H9 (cell line): ENCODE measurements at regions not wholly inside any gene's neighbourhood (a gene's known extent, or its start where the extent isn't known, plus 50 kb on each side); places are given as distances from the start of the nearest gene placed in this dataset.

Experiments
- DNase-seq: peaks from one replicate; pipeline ENCODE4 v3.0.0-alpha.2; 2017
- H2AFZ ChIP-seq: one replicate; pipeline ENCODE4 v1.6.1; 2013; ENCODE audit warnings: mild to moderate bottlenecking, low read length, control low read depth, moderate library complexity
- H2AK5ac ChIP-seq: 2 replicates; pipeline ENCODE4 v1.6.1; 2013; ENCODE audit warnings: low read length, control low read depth, mixed read lengths; ENCODE audit not compliant: insufficient read length
- H2BK120ac ChIP-seq: one replicate; pipeline ENCODE4 v1.6.1; 2013; ENCODE audit warnings: low read depth, mild to moderate bottlenecking, low read length, control low read depth, inconsistent platforms; ENCODE audit not compliant: poor library complexity, severe bottlenecking
- H2BK12ac ChIP-seq: 2 replicates; pipeline ENCODE4 v1.6.1; 2013; ENCODE audit warnings: low read length, control low read depth, mixed read lengths, low read depth; ENCODE audit not compliant: insufficient read length
- H2BK15ac ChIP-seq: 2 replicates; pipeline ENCODE4 v1.6.1; 2013; ENCODE audit warnings: low read depth, low read length, control low read depth
- H2BK20ac ChIP-seq: one replicate; pipeline ENCODE4 v1.6.1; 2013; ENCODE audit warnings: low read depth, mild to moderate bottlenecking, low read length, control low read depth, inconsistent platforms; ENCODE audit not compliant: poor library complexity, severe bottlenecking
- H2BK5ac ChIP-seq: 2 replicates; pipeline ENCODE4 v1.6.1; 2013; ENCODE audit warnings: low read length, control low read depth, mixed read lengths; ENCODE audit not compliant: insufficient read length
- H3K14ac ChIP-seq: 2 replicates; pipeline ENCODE4 v1.6.1; 2013; ENCODE audit warnings: low read length, control low read depth; ENCODE audit not compliant: insufficient read depth
- H3K18ac ChIP-seq: 2 replicates; pipeline ENCODE4 v1.6.1; 2013; ENCODE audit warnings: low read depth, mild to moderate bottlenecking, mixed read lengths, low read length, control low read depth; ENCODE audit not compliant: insufficient read length
- H3K23ac ChIP-seq: 2 replicates; pipeline ENCODE4 v1.6.1; 2013; ENCODE audit warnings: low read length, control low read depth, mixed read lengths, low read depth; ENCODE audit not compliant: insufficient read length
- H3K23me2 ChIP-seq: 2 replicates; pipeline ENCODE4 v1.6.1; 2013; ENCODE audit warnings: low read depth, mild to moderate bottlenecking, mixed read lengths, low read length, control low read depth; ENCODE audit not compliant: insufficient read length, poor library complexity, severe bottlenecking
- H3K27ac ChIP-seq: 2 replicates; pipeline ENCODE4 v1.5.1; 2013; ENCODE audit warnings: low read length, control low read depth, mixed read lengths, low read depth; ENCODE audit not compliant: insufficient read length
- H3K27me3 ChIP-seq: 2 replicates; pipeline ENCODE4 v1.6.1; 2013; ENCODE audit warnings: low read length, control low read depth, inconsistent platforms; ENCODE audit not compliant: insufficient read depth
- H3K4ac ChIP-seq: 2 replicates; pipeline ENCODE4 v1.6.1; 2013; ENCODE audit warnings: low read depth, mild to moderate bottlenecking, control low read depth, inconsistent platforms, low read length, moderate library complexity
- H3K4me1 ChIP-seq: 2 replicates; pipeline ENCODE4 v1.6.1; 2013; ENCODE audit warnings: low read length, control low read depth, inconsistent platforms; ENCODE audit not compliant: insufficient read depth
- H3K4me2 ChIP-seq: 2 replicates; pipeline ENCODE4 v1.6.1; 2013; ENCODE audit warnings: low read length, control low read depth, mixed read lengths; ENCODE audit not compliant: insufficient read length, insufficient read depth
- H3K56ac ChIP-seq: 2 replicates; pipeline ENCODE4 v1.6.1; 2013; ENCODE audit warnings: low read depth, mild to moderate bottlenecking, mixed read lengths, low read length, control low read depth; ENCODE audit not compliant: insufficient read length
- H3K79me1 ChIP-seq: 2 replicates; pipeline ENCODE4 v1.6.1; 2013; ENCODE audit warnings: low read depth, mild to moderate bottlenecking, moderate library complexity, low read length, control low read depth, inconsistent platforms; ENCODE audit not compliant: insufficient read depth, poor library complexity, severe bottlenecking
- H3K79me2 ChIP-seq: 2 replicates; pipeline ENCODE4 v1.6.1; 2013; ENCODE audit warnings: low read length, control low read depth, inconsistent platforms; ENCODE audit not compliant: insufficient read depth
- H3K9ac ChIP-seq: 2 replicates; pipeline ENCODE4 v1.6.1; 2013; ENCODE audit warnings: low read length, control low read depth, mixed read lengths; ENCODE audit not compliant: insufficient read length; ENCODE audit errors: extremely low read depth
- H3K9me3 ChIP-seq: one replicate; pipeline ENCODE4 v1.6.1; 2013; ENCODE audit warnings: low read depth, low read length, inconsistent platforms; ENCODE audit not compliant: control insufficient read depth
- H3T11ph ChIP-seq: one replicate; pipeline ENCODE4 v1.6.1; 2013; ENCODE audit warnings: mild to moderate bottlenecking, low read length, control low read depth, inconsistent platforms
- H4K20me1 ChIP-seq: one replicate; pipeline ENCODE4 v1.6.1; 2013; ENCODE audit not compliant: control insufficient read depth, insufficient read length, insufficient read depth
- H4K5ac ChIP-seq: 2 replicates; pipeline ENCODE4 v1.6.1; 2013; ENCODE audit warnings: low read depth, mild to moderate bottlenecking, mixed read lengths, low read length, control low read depth; ENCODE audit not compliant: insufficient read length
- H4K8ac ChIP-seq: replicated peaks from 2 replicates; pipeline ENCODE4 v1.6.1; 2013; ENCODE audit warnings: low read length, control low read depth, mixed read lengths, low read depth; ENCODE audit not compliant: insufficient read length
- H4K91ac ChIP-seq: 2 replicates; pipeline ENCODE4 v1.6.1; 2013; ENCODE audit warnings: low read depth, mild to moderate bottlenecking, moderate library complexity, mixed read lengths, low read length, control low read depth; ENCODE audit not compliant: insufficient read length
- H3K27ac Mint-ChIP-seq, 3 experiments: 2 replicates in 2 of 3; 3 replicates in 1 of 3; pipeline ENCODE4 v1.8.0; 2020 to 2021; ENCODE audit warnings: mixed read lengths in 3 of 3, mild to moderate bottlenecking in 1 of 3, moderate library complexity in 1 of 3
- H3K27me3 Mint-ChIP-seq: 2 replicates; pipeline ENCODE4 v1.8.0; 2021; ENCODE audit warnings: low read depth, mild to moderate bottlenecking, moderate library complexity, mixed read lengths
- H3K36me3 Mint-ChIP-seq, 3 experiments: 2 replicates in 2 of 3; 3 replicates in 1 of 3; pipeline ENCODE4 v1.8.0; 2020 to 2021; ENCODE audit warnings: low read depth in 3 of 3, mixed read lengths in 3 of 3; ENCODE audit not compliant: insufficient read depth in 1 of 3
- H3K4me1 Mint-ChIP-seq, 2 experiments: 2 replicates each; pipeline ENCODE4 v1.8.0; 2020; ENCODE audit warnings: mixed read lengths in 2 of 2
- H3K4me3 Mint-ChIP-seq, 2 experiments: 2 replicates in 1 of 2; 3 replicates in 1 of 2; pipeline ENCODE4 v1.8.0; 2020 to 2021; ENCODE audit warnings: mild to moderate bottlenecking in 2 of 2, mixed read lengths in 2 of 2, moderate library complexity in 1 of 2
- H3K9me3 Mint-ChIP-seq, 2 experiments: 2 replicates in 1 of 2; 3 replicates in 1 of 2; pipeline ENCODE4 v1.8.0; 2020; ENCODE audit warnings: mild to moderate bottlenecking in 2 of 2, mixed read lengths in 2 of 2, moderate library complexity in 1 of 2
- TF ChIP-seq, protein P1 (sequence below): fragments of 200-600 bp; sonication (generic); conservative IDR thresholded peaks from 3 replicates; pipeline ENCODE4 v1.8.0; 2021; ENCODE audit warnings: antibody characterized with exemption, mild to moderate bottlenecking

DNA sequence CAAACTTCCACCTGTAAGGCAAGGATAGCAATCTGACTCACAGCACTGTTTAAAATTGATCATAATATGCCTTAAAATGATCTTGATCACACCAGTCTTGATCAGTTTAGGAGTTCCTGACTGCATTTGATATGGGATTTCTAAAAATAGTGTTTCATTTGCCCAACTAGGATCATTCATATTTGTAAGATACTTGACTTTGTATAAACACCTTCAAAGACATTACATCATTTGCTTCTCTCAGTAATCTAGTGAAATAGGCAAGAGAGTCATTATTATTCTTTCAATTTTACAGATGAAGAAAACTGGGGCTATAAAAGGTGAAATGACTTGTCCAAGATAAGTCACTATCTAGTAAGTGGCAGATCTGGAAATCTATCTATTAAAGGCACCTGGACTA lies 521.1 kb downstream of the GATA3 start:
- no peak overlapping the region for H3T11ph ChIP-seq
- no peak overlapping the region for H3K23ac ChIP-seq
- TF ChIP-seq, protein P1, sequence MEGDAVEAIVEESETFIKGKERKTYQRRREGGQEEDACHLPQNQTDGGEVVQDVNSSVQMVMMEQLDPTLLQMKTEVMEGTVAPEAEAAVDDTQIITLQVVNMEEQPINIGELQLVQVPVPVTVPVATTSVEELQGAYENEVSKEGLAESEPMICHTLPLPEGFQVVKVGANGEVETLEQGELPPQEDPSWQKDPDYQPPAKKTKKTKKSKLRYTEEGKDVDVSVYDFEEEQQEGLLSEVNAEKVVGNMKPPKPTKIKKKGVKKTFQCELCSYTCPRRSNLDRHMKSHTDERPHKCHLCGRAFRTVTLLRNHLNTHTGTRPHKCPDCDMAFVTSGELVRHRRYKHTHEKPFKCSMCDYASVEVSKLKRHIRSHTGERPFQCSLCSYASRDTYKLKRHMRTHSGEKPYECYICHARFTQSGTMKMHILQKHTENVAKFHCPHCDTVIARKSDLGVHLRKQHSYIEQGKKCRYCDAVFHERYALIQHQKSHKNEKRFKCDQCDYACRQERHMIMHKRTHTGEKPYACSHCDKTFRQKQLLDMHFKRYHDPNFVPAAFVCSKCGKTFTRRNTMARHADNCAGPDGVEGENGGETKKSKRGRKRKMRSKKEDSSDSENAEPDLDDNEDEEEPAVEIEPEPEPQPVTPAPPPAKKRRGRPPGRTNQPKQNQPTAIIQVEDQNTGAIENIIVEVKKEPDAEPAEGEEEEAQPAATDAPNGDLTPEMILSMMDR: no peak
- Mint-ChIP-seq H3K36me3 (no peaks in the 10 kb centered on the region), H3K4me3 (no peak overlapping the region), H3K27ac (no peak overlapping the region), H3K27me3 (no peaks in the 10 kb centered on the region; the same call in none of the 2 replicates), H3K4me1 (no peaks in the 10 kb centered on the region), H3K9me3 (no peaks in the 10 kb centered on the region)
- no peaks in the 10 kb centered on the region for H4K20me1 ChIP-seq
- no peak overlapping the region for H2AFZ ChIP-seq
- no peak overlapping the region for H3K27ac ChIP-seq
- H4K8ac ChIP-seq: no peak overlapping the region
- H2BK20ac ChIP-seq: no peak overlapping the region
- no peak overlapping the region for H3K18ac ChIP-seq
- no peak overlapping the region for H3K14ac ChIP-seq
- no peaks in the 10 kb centered on the region for H3K23me2 ChIP-seq
- H2BK120ac ChIP-seq: no peak overlapping the region
- no peak overlapping the region for H2BK5ac ChIP-seq
- H4K91ac ChIP-seq: no peak overlapping the region
- no peak overlapping the region for H3K4ac ChIP-seq
- H3K79me2 ChIP-seq: no peaks in the 10 kb centered on the region
- H3K79me1 ChIP-seq: no peaks in the 10 kb centered on the region
- no peak overlapping the region for H2BK15ac ChIP-seq
- DNase-seq: no peak
- H3K4me2 ChIP-seq: no peak overlapping the region
- no peak overlapping the region for H3K9ac ChIP-seq
- H2BK12ac ChIP-seq: no peak overlapping the region
- H4K5ac ChIP-seq: no peak overlapping the region
- H3K56ac ChIP-seq: no peak overlapping the region
- no peaks in the 10 kb centered on the region for H3K4me1 ChIP-seq
- H2AK5ac ChIP-seq: no peak overlapping the region
- H3K9me3 ChIP-seq: no peaks in the 10 kb centered on the region
- no peaks in the 10 kb centered on the region for H3K27me3 ChIP-seq
